Mesothelial cell of epicardium (in vitro differentiated cells): ENCODE measurements at regions not wholly inside any gene's neighbourhood (a gene's known extent, or its start where the extent isn't known, plus 50 kb on each side); places are given as distances from the start of the nearest gene placed in this dataset.

Experiments used
- DNase-seq, 2 experiments: peaks; one replicate each; pipeline ENCODE4 v3.0.0; 2021; ENCODE audit warnings: low spot score in 2 of 2; ENCODE audit not compliant: unreplicated experiment in 2 of 2
- H3K27ac Mint-ChIP-seq: 2 replicates; pipeline ENCODE4 v1.8.0; 2021; ENCODE audit warnings: mixed read lengths
- H3K27me3 Mint-ChIP-seq: 2 replicates; pipeline ENCODE4 v1.8.0; 2021; ENCODE audit warnings: low read depth, mixed read lengths
- H3K36me3 Mint-ChIP-seq: 2 replicates; pipeline ENCODE4 v1.8.0; 2021; ENCODE audit warnings: mixed read lengths
- H3K4me1 Mint-ChIP-seq: 2 replicates; pipeline ENCODE4 v1.8.0; 2021; ENCODE audit warnings: mixed read lengths
- H3K4me3 Mint-ChIP-seq: 2 replicates; pipeline ENCODE4 v1.8.0; 2021; ENCODE audit warnings: mild to moderate bottlenecking, moderate library complexity, mixed read lengths
- H3K9me3 Mint-ChIP-seq: 2 replicates; pipeline ENCODE4 v1.8.0; 2021; ENCODE audit warnings: mixed read lengths
- TF ChIP-seq, protein P1 (sequence below): fragments of 200-600 bp; sonication (generic); IDR thresholded peaks from one replicate; pipeline ENCODE4 v1.5.0; 2021; ENCODE audit warnings: antibody characterized with exemption; ENCODE audit not compliant: unreplicated experiment

DNA sequence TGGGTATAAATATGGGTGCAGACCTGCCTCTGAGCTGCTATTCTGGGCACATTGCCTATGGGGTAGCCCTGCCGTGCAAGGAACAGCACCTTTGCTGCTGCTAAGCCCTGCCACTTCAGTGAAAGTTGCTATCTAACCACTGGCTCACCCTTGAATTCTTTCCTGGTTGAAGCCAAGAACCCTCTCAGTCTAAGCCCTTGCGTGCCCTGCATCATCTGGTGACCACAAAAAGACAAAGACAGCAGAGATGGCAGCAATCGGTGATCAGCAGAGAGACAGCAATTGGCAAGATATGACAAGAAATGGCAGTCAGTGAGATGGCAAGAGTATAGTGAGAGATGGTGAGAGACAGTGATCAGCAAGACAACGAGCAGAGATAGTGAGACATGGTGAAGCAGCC, 418.3 kb downstream of the MATN1 start:
- Mint-ChIP-seq H3K9me3 (no peaks in the 10 kb centered on the region), H3K27ac (no peak overlapping the region), H3K4me3 (no peak overlapping the region), H3K4me1 (no peaks in the 10 kb centered on the region), H3K27me3 (peaks cover 63% of the 10 kb centered on the region), H3K36me3 (no peaks in the 10 kb centered on the region)
- DNase-seq, result no peak
- TF ChIP-seq, protein P1, sequence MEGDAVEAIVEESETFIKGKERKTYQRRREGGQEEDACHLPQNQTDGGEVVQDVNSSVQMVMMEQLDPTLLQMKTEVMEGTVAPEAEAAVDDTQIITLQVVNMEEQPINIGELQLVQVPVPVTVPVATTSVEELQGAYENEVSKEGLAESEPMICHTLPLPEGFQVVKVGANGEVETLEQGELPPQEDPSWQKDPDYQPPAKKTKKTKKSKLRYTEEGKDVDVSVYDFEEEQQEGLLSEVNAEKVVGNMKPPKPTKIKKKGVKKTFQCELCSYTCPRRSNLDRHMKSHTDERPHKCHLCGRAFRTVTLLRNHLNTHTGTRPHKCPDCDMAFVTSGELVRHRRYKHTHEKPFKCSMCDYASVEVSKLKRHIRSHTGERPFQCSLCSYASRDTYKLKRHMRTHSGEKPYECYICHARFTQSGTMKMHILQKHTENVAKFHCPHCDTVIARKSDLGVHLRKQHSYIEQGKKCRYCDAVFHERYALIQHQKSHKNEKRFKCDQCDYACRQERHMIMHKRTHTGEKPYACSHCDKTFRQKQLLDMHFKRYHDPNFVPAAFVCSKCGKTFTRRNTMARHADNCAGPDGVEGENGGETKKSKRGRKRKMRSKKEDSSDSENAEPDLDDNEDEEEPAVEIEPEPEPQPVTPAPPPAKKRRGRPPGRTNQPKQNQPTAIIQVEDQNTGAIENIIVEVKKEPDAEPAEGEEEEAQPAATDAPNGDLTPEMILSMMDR, result no peak

DNA sequence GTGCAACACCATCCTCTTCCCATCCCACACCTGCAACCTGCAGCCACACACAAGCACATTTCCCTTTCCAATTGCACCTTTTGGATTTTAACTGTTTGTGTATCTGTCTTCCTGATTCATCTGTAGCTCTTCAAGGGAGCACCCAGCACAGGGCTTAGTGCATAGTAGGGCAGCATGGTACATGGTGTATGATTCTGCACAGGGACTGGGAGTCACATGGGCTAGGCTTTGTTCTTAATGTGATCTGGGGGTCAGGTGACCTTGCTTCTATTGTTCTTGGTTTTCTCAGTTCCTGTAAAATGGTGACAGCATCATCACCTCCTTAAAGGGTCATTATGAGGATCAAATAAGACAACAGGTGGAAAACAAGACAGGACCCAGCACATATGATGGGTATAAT, 419.3 kb downstream of the MATN1 start:
- Mint-ChIP-seq H3K9me3 (no peaks in the 10 kb centered on the region), H3K27me3 (peaks cover 68% of the 10 kb centered on the region), H3K27ac (no peak overlapping the region), H3K4me1 (no peaks in the 10 kb centered on the region), H3K4me3 (no peak overlapping the region), H3K36me3 (no peaks in the 10 kb centered on the region)
- TF ChIP-seq, protein P1, result no peak
- no peak for DNase-seq

DNA sequence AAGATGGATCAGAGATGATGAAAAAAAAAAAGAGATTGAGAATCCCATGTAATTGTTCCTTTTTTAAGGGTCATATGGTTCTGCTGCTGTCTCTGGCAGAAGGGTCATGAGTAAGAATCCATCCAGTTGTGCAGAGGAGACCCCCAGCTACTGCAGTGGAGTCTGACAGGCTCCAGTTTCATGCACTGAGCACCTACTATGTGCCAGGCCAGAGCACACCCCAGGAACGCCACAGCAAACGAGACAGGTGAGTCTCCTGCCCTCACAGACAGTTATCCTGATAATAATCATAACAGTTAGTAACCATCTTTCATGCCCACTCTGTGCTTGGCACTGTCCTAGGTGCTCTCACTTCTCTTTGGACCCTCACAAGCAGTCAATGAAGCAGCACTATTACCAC, 420.0 kb downstream of the MATN1 start:
- Mint-ChIP-seq H3K27ac (no peak overlapping the region), H3K4me3 (no peak overlapping the region)

DNA sequence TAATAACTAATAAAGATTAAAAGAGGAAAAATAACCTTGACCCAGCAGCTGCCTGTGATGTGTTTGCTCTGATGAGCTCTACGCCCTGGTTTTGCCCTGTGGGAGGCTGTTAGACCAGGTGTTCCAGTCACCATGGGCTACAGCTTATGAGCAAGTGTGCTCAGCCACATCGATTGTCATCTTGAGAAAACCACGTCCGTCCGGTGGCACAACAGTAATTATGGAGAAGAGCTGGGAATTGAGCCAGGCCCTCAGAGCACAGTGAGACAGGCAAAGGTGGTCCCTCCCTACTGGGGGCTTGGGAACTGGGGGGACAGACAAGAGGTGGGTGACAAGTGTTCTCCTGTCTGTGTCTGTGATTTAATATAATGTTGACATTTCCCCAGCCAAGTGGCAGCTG, 420.5 kb downstream of the MATN1 start:
- Mint-ChIP-seq H3K27me3 (peaks cover 56% of the 10 kb centered on the region), H3K9me3 (peaks cover 1% of the 10 kb centered on the region), H3K4me3 (no peak overlapping the region), H3K27ac (no peak overlapping the region), H3K36me3 (no peaks in the 10 kb centered on the region), H3K4me1 (no peaks in the 10 kb centered on the region)
- TF ChIP-seq, protein P1, result no peak
- DNase-seq, result no peak

More for the DNA sequence above, 420.0 kb downstream of the MATN1 start:
- Mint-ChIP-seq H3K4me1 (no peaks in the 10 kb centered on the region), H3K9me3 (no peaks in the 10 kb centered on the region), H3K27me3 (peaks cover 61% of the 10 kb centered on the region), H3K36me3 (no peaks in the 10 kb centered on the region)
- no peak for DNase-seq
- TF ChIP-seq, protein P1, result no peak

DNA sequence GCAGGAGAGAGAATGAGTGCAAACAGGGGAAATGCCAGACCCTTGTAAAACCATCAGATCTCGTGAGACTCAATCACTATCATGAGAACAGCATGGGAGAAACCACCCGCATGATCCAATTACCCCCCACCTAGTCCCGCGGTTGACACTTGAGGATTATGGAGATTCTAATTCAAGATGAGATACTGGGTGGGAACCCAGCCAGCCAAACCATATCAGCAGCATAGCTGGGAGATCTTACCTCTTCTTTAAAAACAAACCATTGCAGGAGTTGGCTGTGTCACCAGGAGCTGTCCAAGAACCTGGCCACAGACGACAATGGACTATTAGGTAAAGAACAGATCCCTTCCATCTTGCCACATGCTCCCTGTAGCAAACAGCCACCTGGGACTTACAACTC, 422.7 kb downstream of the MATN1 start:
- Mint-ChIP-seq H3K27ac (no peak overlapping the region), H3K36me3 (no peaks in the 10 kb centered on the region), H3K4me3 (no peak overlapping the region), H3K27me3 (peaks cover 46% of the 10 kb centered on the region), H3K4me1 (no peaks in the 10 kb centered on the region), H3K9me3 (peaks cover 14% of the 10 kb centered on the region)
- TF ChIP-seq, protein P1, result no peak
- no peak for DNase-seq

DNA sequence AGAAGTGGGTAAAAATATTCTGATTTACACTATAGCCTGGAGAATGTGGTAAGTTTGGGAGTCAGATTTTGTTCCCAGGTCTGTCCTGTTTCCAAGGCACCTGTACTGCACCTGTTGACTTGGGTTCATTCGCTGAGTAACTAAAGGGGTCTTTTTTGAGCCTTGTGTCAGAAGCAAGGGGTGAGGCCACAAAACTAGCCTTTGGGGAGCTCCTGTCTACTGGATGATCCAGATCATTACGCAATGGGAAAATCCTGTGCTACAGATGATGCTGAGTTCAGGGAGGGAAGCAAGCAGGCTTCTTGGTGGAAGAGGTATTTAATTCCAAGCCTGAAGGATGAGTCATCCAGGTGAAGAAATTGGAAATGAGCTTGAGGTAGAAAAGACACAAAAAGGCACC, 424.0 kb downstream of the MATN1 start:
- Mint-ChIP-seq H3K4me1 (no peaks in the 10 kb centered on the region), H3K4me3 (no peak overlapping the region), H3K9me3 (peaks cover 23% of the 10 kb centered on the region), H3K27me3 (peaks cover 40% of the 10 kb centered on the region), H3K27ac (no peak overlapping the region), H3K36me3 (no peaks in the 10 kb centered on the region)
- no peak for DNase-seq
- TF ChIP-seq, protein P1, result no peak
